ENCODE measurements at regions not wholly inside any gene's neighbourhood (a gene's known extent, or its start where the extent isn't known, plus 50 kb on each side); places are given as distances from the start of the nearest gene placed in this dataset.
A peak's percentile ranks its signal among the peaks of the same experiment; 100 is the strongest.

GRCh38 chr1:87220993-87221392 is 107.7 kb upstream of the LMO4 start:
- no peak for DNase-seq (ENCODE audit: low read depth, low spot score)

- no peak for DNase-seq (ENCODE audit: low read depth, low spot score)
These were observed 104.5 kb upstream of the LMO4 start for GRCh38 chr1:87224201-87224600.

DNA sequence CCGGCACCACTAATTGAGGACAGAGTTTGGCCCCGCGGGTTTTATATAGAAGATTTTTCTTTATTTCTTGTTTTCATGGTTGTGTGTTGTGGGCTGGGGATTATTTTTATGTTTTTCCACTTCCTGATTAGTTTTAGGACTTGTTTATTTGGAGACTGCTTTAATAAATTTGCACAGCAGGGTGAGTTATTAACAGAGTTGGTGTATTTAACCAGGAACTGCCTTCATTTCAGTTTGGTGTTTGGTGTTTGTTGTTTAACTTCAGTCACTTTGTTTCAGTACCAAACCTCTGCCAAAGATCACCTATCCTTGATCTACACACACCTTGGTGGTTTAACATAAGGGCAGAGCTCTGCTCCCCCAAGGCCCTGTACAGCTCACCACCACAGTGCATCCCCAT is 103.5 kb upstream of the LMO4 start:
- no peak for DNase-seq (ENCODE audit: low read depth, low spot score)

DNA sequence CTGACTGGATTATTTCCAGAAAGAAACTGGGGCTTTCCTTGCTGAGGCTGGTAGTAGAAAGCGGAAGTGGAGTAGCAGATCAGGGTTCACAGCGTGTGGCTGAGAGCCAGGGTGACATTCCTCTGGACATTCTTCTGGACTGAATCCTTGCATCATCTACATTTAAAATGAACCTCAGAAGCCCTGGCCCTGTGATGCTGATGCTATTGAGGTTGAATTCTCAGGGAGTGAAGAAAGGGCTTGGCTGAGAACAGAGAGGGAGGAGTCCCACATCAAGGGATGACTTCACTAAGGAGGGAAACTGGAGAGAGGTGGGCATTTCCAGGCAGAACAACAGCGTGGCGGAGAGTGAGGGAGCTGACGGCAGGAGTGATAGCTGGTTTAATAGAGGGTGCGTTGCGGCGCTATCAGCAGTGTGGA is 102.3 kb upstream of the LMO4 start:
- DNase-seq (ENCODE audit: low read depth, low spot score) = peak; percentile 71

DNA sequence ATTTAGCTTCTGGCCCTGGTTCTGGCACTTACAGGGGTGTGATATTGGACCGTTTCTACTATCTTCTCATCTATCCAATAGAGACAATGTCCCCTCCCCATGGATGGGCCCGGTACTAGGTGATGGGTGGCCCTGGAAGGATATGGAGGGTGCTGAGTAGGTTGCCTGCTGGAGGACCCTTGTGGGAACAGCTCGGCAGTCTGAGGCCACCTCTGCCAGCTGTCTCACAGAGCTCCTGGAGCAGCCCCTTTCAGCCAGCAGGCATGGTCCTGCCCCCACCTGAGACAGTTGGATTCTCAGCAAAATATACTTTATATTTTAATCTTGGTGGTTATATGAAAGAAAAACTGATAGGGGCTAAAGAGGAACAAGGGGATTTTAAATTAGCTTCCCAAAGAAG is 101.0 kb upstream of the LMO4 start:
- no peak for DNase-seq (ENCODE audit: low read depth, low spot score)

- no peak for DNase-seq (ENCODE audit: low read depth, low spot score)
These were observed 98.2 kb upstream of the LMO4 start for GRCh38 chr1:87230501-87230900.

- DNase-seq (ENCODE audit: low read depth, low spot score) = no peak
These were observed 96.8 kb upstream of the LMO4 start for GRCh38 chr1:87231703-87232367.

GRCh38 chr1:87236585-87236984 is 92.1 kb upstream of the LMO4 start:
- no peak for DNase-seq (ENCODE audit: low read depth, low spot score)

GRCh38 chr1:87239997-87240605 is 88.6 kb upstream of the LMO4 start:
- no peak for DNase-seq (ENCODE audit: low read depth, low spot score)

DNA sequence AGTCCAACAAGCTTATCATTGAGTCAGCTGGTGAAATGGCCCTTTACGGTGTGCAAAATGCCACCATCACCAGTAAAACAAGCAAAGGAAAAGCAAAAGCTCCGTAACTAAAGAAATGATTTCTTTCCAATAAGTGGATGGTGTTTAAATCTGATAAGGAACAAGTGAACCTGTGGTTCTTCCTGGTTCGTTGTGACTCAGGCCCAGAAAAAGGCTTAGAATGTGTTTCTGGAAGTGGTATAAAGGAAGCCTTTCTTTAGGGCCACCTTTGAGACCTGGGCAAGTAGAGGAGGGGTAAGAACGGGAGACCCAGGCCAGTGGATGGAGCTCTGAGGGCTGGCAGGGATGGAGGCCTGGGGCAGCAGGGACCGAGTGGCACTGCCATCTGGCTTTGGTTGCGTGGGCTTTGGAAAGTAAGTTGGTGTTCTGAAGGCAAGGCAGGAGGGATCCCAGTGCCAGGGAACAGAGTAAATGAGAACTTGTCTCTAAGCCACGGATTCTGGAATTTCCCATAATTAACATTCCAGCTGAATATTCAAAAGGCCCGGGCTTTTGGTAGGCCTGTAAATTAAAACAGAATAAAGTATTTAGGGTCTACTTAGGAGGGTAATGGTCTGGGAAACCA is 87.9 kb upstream of the LMO4 start:
- DNase-seq (ENCODE audit: low read depth, low spot score) = no peak

DNA sequence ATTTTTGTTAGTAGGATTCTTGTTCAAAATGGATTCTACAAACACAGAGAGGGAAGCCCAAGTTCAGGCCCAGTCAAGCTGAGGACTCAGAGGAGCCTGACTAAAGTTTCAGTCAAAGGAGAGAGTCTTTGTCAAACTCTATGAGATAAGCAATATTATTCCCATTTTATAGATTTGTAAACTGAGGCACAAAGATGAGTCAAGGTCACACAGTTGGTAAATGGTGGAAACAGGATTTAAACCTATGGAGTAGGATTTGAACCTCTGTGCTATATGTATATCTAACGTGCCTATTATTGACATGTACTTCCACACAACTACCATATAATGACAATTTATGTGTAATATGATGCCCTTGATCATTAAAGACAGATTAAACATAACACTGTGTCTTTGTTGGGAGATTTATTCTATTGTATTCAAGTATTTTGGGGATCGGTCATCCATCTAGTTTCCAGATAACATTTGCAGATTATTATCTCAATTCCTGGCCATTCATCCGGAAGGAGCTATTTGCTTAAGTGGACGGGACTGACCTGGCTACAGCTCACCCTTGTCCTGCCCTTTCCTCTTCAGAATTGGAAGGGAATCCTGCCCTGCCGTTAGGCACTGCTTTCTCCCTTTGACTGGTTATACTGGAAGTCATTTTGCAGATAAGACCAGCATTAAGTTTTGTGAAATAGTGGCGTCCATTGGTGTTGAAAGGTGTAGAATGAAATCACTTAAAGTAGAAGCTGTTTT is 86.1 kb upstream of the LMO4 start:
- DNase-seq (ENCODE audit: low read depth, low spot score) = no peak

GRCh38 chr1:87243573-87243972 is 85.1 kb upstream of the LMO4 start:
- DNase-seq (ENCODE audit: low read depth, low spot score) = no peak

DNA sequence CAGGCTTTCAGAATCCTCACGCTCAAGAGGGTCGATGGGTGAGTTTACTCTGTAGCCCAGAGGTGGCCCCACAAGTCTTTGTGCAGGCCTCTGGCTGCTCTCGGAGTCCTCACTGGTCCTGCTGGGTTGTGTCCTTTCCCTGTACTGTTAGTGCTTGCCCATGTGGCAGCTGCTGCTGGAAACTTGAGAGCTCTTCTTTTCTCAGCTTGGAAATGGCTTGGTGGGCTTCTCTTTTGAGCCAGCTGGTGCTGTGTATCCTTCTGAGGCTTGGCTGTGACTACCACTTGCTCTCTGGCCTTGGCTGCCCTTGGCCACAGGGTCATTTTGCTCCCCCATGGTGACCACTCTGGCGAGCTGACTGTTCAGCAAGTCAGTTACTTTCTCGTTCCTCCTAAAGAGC is 82.2 kb upstream of the LMO4 start:
- no peak for DNase-seq (ENCODE audit: low read depth, low spot score)

DNA sequence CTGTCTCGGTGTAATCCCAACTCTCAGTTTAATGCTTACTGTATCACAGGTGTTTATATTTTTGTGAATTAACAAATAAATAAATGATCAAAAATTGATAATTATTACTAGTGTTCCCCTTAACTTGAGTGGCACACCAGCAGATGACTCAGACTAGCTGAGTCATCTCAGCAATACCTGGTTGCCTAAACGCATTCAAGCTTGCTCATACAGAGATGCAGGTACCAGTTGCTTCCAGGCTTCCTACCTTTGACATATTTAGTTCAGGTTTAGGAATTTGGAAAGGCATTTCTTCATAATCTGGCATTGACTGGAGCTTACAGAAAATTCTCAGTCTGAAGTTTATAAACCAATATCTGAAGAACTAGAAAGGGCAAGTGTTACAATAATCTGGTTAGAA is 78.9 kb upstream of the LMO4 start:
- no peak for DNase-seq (ENCODE audit: low read depth, low spot score)

DNA sequence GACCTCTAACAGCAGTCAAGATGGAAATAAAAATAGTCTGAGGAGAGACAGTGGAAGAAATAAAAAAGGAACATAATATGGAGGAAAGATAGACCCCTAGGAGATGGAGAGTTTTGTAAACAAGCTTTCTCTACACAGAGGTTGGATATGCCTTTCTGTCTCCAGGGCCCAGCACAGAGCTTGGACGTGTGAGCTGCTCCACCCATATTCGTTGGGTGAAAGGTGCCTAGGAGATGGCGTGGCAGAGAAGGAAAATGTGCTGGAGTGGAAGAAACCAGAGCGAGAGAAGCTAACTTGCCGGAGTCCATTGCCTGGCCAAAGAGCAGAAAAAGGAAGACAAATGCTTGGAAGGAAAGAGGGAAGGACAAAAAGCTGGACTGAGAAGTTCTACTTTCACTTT is 78.3 kb upstream of the LMO4 start:
- no peak for DNase-seq (ENCODE audit: low read depth, low spot score)

DNA sequence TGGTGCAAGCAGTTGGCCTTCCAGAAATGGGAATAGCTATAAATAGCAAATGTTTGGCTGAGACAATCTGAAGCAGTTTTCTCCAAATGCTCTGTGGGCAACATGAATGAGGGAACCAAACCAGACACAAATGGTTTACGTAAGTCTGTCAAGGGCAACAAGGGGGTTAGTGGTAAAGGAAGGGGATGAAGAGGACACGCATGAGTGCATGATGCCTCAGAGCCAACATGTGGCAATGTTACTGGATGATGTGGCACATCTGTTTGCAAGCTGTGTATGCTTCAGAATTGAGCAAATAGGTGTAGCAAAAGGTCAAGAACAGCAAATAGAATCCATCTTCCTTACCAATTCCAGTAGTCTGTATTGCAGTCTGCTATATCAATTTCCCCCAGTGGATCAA is 76.3 kb upstream of the LMO4 start:
- no peak for DNase-seq (ENCODE audit: low read depth, low spot score)

GRCh38 chr1:87262688-87263087 is 66.0 kb upstream of the LMO4 start:
- DNase-seq (ENCODE audit: low read depth, low spot score) = no peak

- DNase-seq (ENCODE audit: low read depth, low spot score) = no peak
These were observed 65.4 kb upstream of the LMO4 start for GRCh38 chr1:87263281-87263680.

DNA sequence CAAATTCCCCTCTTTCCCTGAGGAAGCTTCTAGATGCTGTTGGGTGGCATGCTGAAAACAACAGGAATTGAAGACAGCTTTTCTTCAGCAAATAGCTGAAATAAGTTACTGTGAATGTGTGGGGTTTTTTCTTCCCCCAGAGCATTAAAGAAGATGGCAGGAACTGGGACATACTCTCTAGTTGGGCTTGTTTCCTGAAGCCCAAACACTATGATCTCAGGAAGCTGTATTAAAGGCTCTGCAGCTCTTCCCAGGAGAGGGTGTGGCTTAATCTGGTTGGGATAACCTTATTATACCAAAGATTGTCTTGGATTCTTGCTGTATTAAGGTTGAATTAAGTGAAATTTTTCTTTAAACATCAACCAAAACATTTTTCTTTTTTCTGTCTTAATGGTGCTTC is 64.9 kb upstream of the LMO4 start:
- DNase-seq (ENCODE audit: low read depth, low spot score) = no peak

DNA sequence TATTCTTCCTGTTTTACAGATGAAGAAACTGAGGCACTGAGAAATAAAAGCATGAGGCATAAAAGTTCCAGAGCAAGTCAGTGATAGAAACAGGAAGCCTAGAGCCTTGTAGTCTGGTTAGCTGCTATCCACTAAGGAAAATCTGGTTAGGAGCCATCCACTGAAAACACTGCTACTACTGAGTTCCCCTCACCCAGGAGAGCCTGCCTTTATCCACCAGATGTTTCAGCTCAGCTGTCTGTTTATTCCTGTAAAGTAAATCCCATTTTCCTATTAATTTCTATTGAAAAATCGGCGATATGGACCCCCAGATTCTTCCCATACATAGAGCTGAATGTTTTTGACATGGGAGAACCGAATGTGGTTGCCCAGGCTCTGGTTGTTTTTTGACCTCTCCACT is 63.7 kb upstream of the LMO4 start:
- DNase-seq (ENCODE audit: low read depth, low spot score) = no peak

DNA sequence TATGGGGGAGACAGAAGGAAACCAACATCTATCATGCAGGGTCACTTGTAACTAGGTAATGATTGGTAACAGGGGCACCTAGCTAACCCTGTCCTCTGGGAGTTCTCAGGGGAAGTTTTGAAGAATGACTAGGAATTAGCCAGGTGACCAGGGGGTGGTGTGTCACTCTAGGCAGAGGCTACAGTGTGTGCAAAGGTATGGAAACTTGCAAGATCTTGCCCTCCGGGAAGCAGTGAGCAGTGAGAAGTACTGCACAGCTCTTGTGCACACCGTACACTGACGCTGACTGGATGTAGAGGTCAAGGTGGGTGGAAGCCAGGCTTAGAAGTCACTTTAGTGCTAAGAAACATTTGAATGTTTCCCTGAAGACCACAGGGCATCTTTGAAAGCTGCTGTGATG is 62.9 kb upstream of the LMO4 start:
- DNase-seq (ENCODE audit: low read depth, low spot score) = no peak

- DNase-seq (ENCODE audit: low read depth, low spot score) = no peak
These were observed 60.6 kb upstream of the LMO4 start for GRCh38 chr1:87268111-87268510.

DNA sequence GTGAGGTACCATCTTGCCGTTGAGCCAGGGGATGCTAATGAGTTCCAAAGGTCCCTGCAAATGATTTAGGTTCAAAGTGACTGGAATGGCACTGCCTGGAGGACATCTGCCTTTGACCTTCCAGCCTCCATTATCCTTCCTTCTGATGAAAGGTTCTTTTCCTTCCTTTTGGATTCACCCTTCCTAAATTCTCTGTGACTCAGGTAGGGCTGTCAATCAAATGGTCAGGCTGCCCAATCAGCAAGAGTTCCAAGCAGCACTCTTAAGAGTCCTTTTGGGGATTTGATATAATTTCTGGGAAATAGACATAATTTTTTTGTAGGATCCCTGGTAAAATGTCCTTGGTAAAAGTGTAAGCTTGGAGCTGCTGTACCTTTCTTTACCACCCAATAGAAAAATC is 58.8 kb upstream of the LMO4 start:
- DNase-seq (ENCODE audit: low read depth, low spot score) = no peak
